ENCODE measurements at regions not wholly inside any gene's neighbourhood (a gene's known extent, or its start where the extent isn't known, plus 50 kb on each side); places are given as distances from the start of the nearest gene placed in this dataset.

DNA sequence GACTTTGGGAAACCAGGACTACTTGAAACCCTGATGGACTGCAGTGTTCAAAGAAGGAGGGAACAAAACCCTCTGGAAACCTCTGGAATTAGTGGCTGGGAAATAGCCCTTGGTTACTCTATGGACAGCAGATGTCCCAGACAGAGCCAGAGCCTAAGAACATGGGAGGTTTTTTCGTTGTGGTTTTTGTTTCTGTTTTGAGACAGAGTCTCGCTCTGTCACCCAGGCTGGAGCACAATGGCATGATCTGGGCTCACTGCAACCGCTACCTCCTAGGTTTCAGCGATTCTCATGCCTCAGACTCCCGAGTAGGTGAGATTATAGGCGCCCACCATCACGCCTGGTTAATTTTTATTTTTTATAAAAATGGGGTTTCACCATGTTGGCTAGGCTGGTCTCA, 1378.7 kb downstream of the AACS start:
- Histone ChIP-seq H3K9me3 (ENCODE audit: low read length) (no peaks in the 10 kb centered on the region), H3K9ac (ENCODE audit: low read length) (no peak overlapping the region), H3K27me3 (ENCODE audit: insufficient read depth, low read depth, low read length) (no peaks in the 10 kb centered on the region), H3K4me3 (ENCODE audit: low read length) (no peak overlapping the region), H4K20me1 (ENCODE audit: insufficient read depth) (no peaks in the 10 kb centered on the region), H3K36me3 (ENCODE audit: insufficient read depth, low read length) (no peaks in the 10 kb centered on the region), H3F3A (ENCODE audit: insufficient read depth, low read length, poor library complexity, severe bottlenecking) (no peaks in the 10 kb centered on the region), H3K9me2 (ENCODE audit: insufficient read depth, low read length) (no peaks in the 10 kb centered on the region), H3K4me2 (ENCODE audit: low read length) (no peak overlapping the region), H3K27ac (ENCODE audit: low read length) (no peak overlapping the region), H2AFZ (ENCODE audit: low read depth, low read length) (no peak overlapping the region), H3K79me2 (replicated peaks; ENCODE audit: insufficient read depth, low read length) (no peaks in the 10 kb centered on the region)
- TF ChIP-seq, protein P1, sequence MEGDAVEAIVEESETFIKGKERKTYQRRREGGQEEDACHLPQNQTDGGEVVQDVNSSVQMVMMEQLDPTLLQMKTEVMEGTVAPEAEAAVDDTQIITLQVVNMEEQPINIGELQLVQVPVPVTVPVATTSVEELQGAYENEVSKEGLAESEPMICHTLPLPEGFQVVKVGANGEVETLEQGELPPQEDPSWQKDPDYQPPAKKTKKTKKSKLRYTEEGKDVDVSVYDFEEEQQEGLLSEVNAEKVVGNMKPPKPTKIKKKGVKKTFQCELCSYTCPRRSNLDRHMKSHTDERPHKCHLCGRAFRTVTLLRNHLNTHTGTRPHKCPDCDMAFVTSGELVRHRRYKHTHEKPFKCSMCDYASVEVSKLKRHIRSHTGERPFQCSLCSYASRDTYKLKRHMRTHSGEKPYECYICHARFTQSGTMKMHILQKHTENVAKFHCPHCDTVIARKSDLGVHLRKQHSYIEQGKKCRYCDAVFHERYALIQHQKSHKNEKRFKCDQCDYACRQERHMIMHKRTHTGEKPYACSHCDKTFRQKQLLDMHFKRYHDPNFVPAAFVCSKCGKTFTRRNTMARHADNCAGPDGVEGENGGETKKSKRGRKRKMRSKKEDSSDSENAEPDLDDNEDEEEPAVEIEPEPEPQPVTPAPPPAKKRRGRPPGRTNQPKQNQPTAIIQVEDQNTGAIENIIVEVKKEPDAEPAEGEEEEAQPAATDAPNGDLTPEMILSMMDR (IDR thresholded peaks at IDR 0.05; ENCODE audit: poor library complexity, severe bottlenecking): no peak
- TF ChIP-seq, protein P2, sequence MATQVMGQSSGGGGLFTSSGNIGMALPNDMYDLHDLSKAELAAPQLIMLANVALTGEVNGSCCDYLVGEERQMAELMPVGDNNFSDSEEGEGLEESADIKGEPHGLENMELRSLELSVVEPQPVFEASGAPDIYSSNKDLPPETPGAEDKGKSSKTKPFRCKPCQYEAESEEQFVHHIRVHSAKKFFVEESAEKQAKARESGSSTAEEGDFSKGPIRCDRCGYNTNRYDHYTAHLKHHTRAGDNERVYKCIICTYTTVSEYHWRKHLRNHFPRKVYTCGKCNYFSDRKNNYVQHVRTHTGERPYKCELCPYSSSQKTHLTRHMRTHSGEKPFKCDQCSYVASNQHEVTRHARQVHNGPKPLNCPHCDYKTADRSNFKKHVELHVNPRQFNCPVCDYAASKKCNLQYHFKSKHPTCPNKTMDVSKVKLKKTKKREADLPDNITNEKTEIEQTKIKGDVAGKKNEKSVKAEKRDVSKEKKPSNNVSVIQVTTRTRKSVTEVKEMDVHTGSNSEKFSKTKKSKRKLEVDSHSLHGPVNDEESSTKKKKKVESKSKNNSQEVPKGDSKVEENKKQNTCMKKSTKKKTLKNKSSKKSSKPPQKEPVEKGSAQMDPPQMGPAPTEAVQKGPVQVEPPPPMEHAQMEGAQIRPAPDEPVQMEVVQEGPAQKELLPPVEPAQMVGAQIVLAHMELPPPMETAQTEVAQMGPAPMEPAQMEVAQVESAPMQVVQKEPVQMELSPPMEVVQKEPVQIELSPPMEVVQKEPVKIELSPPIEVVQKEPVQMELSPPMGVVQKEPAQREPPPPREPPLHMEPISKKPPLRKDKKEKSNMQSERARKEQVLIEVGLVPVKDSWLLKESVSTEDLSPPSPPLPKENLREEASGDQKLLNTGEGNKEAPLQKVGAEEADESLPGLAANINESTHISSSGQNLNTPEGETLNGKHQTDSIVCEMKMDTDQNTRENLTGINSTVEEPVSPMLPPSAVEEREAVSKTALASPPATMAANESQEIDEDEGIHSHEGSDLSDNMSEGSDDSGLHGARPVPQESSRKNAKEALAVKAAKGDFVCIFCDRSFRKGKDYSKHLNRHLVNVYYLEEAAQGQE (IDR thresholded peaks at IDR 0.05; ENCODE audit: borderline replicate concordance): no peak
- TF ChIP-seq RAD21 (conservative IDR thresholded peaks at IDR 0.05): no peak
- no peak for TF ChIP-seq TAF1 (IDR thresholded peaks at IDR 0.05; ENCODE audit: low read depth)
- TF ChIP-seq EZH2 (IDR thresholded peaks at IDR 0.05; ENCODE audit: borderline replicate concordance, insufficient read depth, low read length, poor library complexity, severe bottlenecking): no peak
- no peak for TF ChIP-seq EP300 (conservative IDR thresholded peaks at IDR 0.05; ENCODE audit: poor library complexity, severe bottlenecking)
- no peak for TF ChIP-seq MXI1 (conservative IDR thresholded peaks at IDR 0.05; ENCODE audit: poor library complexity, severe bottlenecking)

DNA sequence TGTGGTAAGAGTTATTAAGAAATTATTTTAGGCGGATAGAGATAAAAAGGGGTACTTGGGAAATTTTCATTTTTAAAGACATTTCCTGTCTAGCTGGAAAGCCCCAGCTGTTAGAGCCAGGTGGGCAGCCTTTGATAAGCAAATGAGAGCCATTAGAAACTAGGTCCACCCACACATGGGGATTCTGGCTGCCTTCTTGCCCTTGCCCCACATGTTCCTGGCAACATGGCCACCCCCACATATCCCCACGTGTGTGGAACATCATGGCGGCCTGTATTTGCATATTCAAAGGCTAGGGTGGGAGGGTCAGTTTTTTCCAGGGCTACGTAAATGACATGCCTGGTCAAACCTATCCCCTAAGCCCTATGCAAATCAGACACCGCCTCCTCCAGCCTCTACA, 1382.1 kb downstream of the AACS start:
- Histone ChIP-seq H3K4me3 (ENCODE audit: low read length) (no peak overlapping the region), H2AFZ (ENCODE audit: low read depth, low read length) (no peak overlapping the region), H3K9me3 (ENCODE audit: low read length) (no peaks in the 10 kb centered on the region), H3F3A (ENCODE audit: insufficient read depth, low read length, poor library complexity, severe bottlenecking) (no peaks in the 10 kb centered on the region), H3K9me2 (ENCODE audit: insufficient read depth, low read length) (no peaks in the 10 kb centered on the region), H3K79me2 (replicated peaks; ENCODE audit: insufficient read depth, low read length) (no peaks in the 10 kb centered on the region), H4K20me1 (ENCODE audit: insufficient read depth) (no peaks in the 10 kb centered on the region), H3K27me3 (ENCODE audit: insufficient read depth, low read depth, low read length) (no peaks in the 10 kb centered on the region), H3K9ac (ENCODE audit: low read length) (no peak overlapping the region), H3K27ac (ENCODE audit: low read length) (no peak overlapping the region), H3K36me3 (ENCODE audit: insufficient read depth, low read length) (no peaks in the 10 kb centered on the region), H3K4me2 (ENCODE audit: low read length) (no peak overlapping the region)
- TF ChIP-seq RAD21 (conservative IDR thresholded peaks at IDR 0.05) (no peak), EP300 (conservative IDR thresholded peaks at IDR 0.05; ENCODE audit: poor library complexity, severe bottlenecking) (no peak), MXI1 (conservative IDR thresholded peaks at IDR 0.05; ENCODE audit: poor library complexity, severe bottlenecking) (no peak), EZH2 (IDR thresholded peaks at IDR 0.05; ENCODE audit: borderline replicate concordance, insufficient read depth, low read length, poor library complexity, severe bottlenecking) (no peak), POLR2AphosphoS5 (IDR thresholded peaks at IDR 0.05) (no peak), SMC3 (conservative IDR thresholded peaks at IDR 0.05; ENCODE audit: poor library complexity) (no peak), TAF1 (IDR thresholded peaks at IDR 0.05; ENCODE audit: low read depth) (no peak)
- TF ChIP-seq, protein P2 (IDR thresholded peaks at IDR 0.05; ENCODE audit: borderline replicate concordance): no peak
- TF ChIP-seq, protein P1 (IDR thresholded peaks at IDR 0.05; ENCODE audit: poor library complexity, severe bottlenecking): no peak
